DOHH2 (cell line): ENCODE measurements at regions not wholly inside any gene's neighbourhood (a gene's known extent, or its start where the extent isn't known, plus 50 kb on each side); places are given as distances from the start of the nearest gene placed in this dataset.

Experiments used
- H3F3A ChIP-seq: fragments of 200-600 bp; sonication (generic), shearing (Covaris generic); 2 replicates; pipeline ENCODE4 v1.6.0; 2016; ENCODE audit warnings: antibody characterized with exemption, mild to moderate bottlenecking; ENCODE audit not compliant: control insufficient read depth, insufficient read depth
- H3K27ac ChIP-seq: fragments of 200-600 bp; sonication (generic); 2 replicates; pipeline ENCODE4 v1.5.1; 2014; ENCODE audit warnings: low read depth, mild to moderate bottlenecking, low read length, moderate library complexity
- H3K27me3 ChIP-seq: fragments of 200-600 bp; sonication (generic); 2 replicates; pipeline ENCODE4 v1.6.1; 2014; ENCODE audit warnings: mild to moderate bottlenecking, low read length, mixed read lengths; ENCODE audit not compliant: control insufficient read depth
- H3K36me3 ChIP-seq: fragments of 200-600 bp; sonication (generic); 2 replicates; pipeline ENCODE4 v1.6.1; 2014; ENCODE audit warnings: mild to moderate bottlenecking, low read length, moderate library complexity, mixed read lengths; ENCODE audit not compliant: control insufficient read depth
- H3K4me1 ChIP-seq: fragments of 200-600 bp; sonication (generic); 2 replicates; pipeline ENCODE4 v1.6.1; 2014; ENCODE audit warnings: mild to moderate bottlenecking, low read length, mixed read lengths; ENCODE audit not compliant: control insufficient read depth
- H3K4me2 ChIP-seq: fragments of 200-600 bp; sonication (generic); 2 replicates; pipeline ENCODE4 v1.6.0; 2014; ENCODE audit warnings: mild to moderate bottlenecking, low read length, moderate library complexity
- H3K4me3 ChIP-seq: fragments of 200-600 bp; sonication (generic); 2 replicates; pipeline ENCODE4 v1.5.1; 2014; ENCODE audit warnings: mild to moderate bottlenecking, low read length, mixed read lengths
- H3K79me2 ChIP-seq: fragments of 200-600 bp; sonication (generic); 2 replicates; pipeline ENCODE4 v1.6.1; 2014; ENCODE audit warnings: mild to moderate bottlenecking, low read length, mixed read lengths; ENCODE audit not compliant: control insufficient read depth
- H3K9me2 ChIP-seq: fragments of 200-600 bp; sonication (generic); replicated peaks from 2 replicates; pipeline ENCODE4 v1.6.1; 2014; ENCODE audit warnings: mild to moderate bottlenecking, low read length, mixed read lengths; ENCODE audit not compliant: control insufficient read depth
- H3K9me3 ChIP-seq: fragments of 200-600 bp; sonication (generic); 2 replicates; pipeline ENCODE4 v1.6.1; 2014; ENCODE audit warnings: antibody characterized with exemption, low read length, mixed read lengths; ENCODE audit not compliant: control insufficient read depth, insufficient read depth
- H4K20me1 ChIP-seq: fragments of 200-600 bp; sonication (generic); 2 replicates; pipeline ENCODE4 v1.6.0; 2014; ENCODE audit warnings: low read depth, mild to moderate bottlenecking, antibody characterized with exemption, low read length, moderate library complexity; ENCODE audit not compliant: control insufficient read depth, insufficient read depth
- CTCF ChIP-seq: fragments of 200-600 bp; sonication (generic); IDR thresholded peaks from one replicate; pipeline ENCODE4 v1.5.1; 2014; ENCODE audit warnings: antibody characterized with exemption, mild to moderate bottlenecking, low read depth, low read length; ENCODE audit not compliant: poor library complexity, severe bottlenecking
- EZH2phosphoT487 ChIP-seq: fragments of 200-600 bp; sonication (generic); IDR thresholded peaks from 2 replicates; pipeline ENCODE4 v1.6.1; 2017; ENCODE audit warnings: borderline replicate concordance, mild to moderate bottlenecking, antibody characterized with exemption, low read length, moderate library complexity, mixed read lengths

DNA sequence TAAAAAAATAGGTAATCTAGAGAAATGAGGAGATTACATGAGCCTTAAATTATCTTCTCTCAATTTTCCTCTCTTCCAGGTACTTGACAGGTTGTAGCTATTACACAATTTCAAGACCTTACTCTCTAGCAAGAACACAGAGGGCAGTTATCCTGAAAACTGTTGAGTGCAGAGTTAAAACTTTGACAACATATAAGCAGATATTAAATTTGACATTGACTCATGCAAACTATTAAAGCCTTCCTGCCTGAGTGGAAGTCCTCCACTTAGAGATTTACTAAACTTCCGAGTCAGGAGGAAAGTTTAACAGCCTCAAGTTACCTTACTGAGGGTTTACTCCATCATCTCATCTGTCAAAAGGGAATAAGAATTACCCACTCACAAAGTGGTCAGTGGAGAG, 73.5 kb upstream of the ARID5B start:
- H3K36me3 ChIP-seq = no peaks in the 10 kb centered on the region
- H3K9me2 ChIP-seq = no peaks in the 10 kb centered on the region
- no peak for TF ChIP-seq EZH2phosphoT487
- TF ChIP-seq CTCF = no peak
- H3F3A ChIP-seq = no peaks in the 10 kb centered on the region
- no peak overlapping the region for H3K27ac ChIP-seq
- H3K9me3 ChIP-seq = no peaks in the 10 kb centered on the region
- H4K20me1 ChIP-seq = no peaks in the 10 kb centered on the region
- no peaks in the 10 kb centered on the region for H3K79me2 ChIP-seq
- H3K27me3 ChIP-seq = no peaks in the 10 kb centered on the region
- no peak overlapping the region for H3K4me3 ChIP-seq
- no peaks in the 10 kb centered on the region for H3K4me1 ChIP-seq
- no peak overlapping the region for H3K4me2 ChIP-seq

DNA sequence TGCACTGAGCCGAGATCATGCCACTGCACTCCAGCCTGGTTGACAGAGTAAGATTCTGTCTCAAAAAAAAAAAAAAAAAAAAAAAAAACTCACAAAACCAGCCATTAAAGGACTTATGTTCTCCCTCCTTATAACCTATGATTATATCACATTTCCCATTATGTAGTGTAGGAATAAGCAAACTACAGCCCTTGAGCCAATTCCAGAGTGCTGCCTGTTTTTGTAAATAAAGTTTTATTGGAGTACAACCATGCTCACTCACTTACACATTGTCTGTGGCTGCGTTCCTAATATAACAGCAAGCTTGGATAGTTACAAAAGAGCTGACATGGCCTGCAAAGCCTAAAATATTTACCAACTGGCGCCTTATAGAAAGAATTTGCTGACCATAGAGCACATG, 72.7 kb upstream of the ARID5B start:
- Histone ChIP-seq H3K36me3 (no peaks in the 10 kb centered on the region), H3K27me3 (no peaks in the 10 kb centered on the region), H3F3A (no peaks in the 10 kb centered on the region), H3K79me2 (no peaks in the 10 kb centered on the region), H3K4me2 (no peak overlapping the region), H3K27ac (no peak overlapping the region), H3K4me3 (no peak overlapping the region), H4K20me1 (no peaks in the 10 kb centered on the region), H3K9me3 (no peaks in the 10 kb centered on the region), H3K4me1 (no peaks in the 10 kb centered on the region), H3K9me2 (no peaks in the 10 kb centered on the region)
- no peak for TF ChIP-seq EZH2phosphoT487
- no peak for TF ChIP-seq CTCF

DNA sequence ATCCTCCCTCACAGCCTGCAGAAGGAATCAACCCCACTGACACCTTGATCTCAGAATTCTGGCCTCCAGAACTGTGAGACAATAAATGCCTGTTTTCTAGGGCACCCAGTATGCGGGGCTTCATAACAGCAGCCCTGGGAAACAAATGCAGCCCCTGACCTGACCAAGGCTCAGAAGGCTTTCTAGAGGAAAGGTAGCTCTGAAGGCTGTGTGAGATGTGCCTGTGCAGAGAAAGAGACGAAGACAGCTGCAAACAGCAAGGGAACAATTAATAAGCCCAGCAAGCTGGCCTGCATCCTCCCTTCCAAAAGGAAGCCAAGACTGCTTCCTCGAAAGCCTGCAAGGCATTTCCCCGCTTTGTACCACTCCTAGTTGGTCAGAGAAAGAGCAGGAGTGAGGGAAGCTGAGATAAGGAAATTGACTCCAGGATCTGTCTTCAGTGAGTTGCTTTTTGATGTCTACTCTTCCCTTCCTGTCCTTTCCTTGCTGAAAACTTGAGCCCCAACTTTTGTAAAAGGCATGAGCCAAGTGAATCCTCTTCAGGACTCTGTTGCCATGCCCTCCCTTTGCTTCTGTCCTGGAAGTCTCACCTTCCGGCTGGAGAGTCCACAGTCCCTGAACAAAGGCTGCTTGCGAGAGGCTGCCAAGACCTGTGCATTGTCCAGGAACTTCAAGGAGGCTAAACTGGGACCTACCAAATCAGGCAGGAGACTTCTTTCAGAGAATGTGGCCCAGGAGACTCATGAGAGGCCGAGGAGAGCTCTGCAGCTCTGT, 71.2 kb upstream of the ARID5B start:
- H3K4me3 ChIP-seq = no peak overlapping the region
- no peaks in the 10 kb centered on the region for H4K20me1 ChIP-seq
- H3K79me2 ChIP-seq = no peaks in the 10 kb centered on the region
- TF ChIP-seq CTCF (no peak), EZH2phosphoT487 (no peak)
- H3K4me2 ChIP-seq = no peak overlapping the region
- H3F3A ChIP-seq = no peaks in the 10 kb centered on the region
- no peaks in the 10 kb centered on the region for H3K9me3 ChIP-seq
- no peaks in the 10 kb centered on the region for H3K4me1 ChIP-seq
- H3K36me3 ChIP-seq = no peaks in the 10 kb centered on the region
- no peaks in the 10 kb centered on the region for H3K9me2 ChIP-seq
- no peak overlapping the region for H3K27ac ChIP-seq
- H3K27me3 ChIP-seq = no peaks in the 10 kb centered on the region
